GM12872 (cell line): ENCODE measurements at regions not wholly inside any gene's neighbourhood (a gene's known extent, or its start where the extent isn't known, plus 50 kb on each side); places are given as distances from the start of the nearest gene placed in this dataset.

Experiments
- CTCF ChIP-seq: IDR thresholded peaks from 3 replicates; pipeline ENCODE4 v1.5.1; 2011; ENCODE audit warnings: low read depth, mild to moderate bottlenecking, low read length, moderate library complexity; ENCODE audit not compliant: insufficient read depth

- no peak for TF ChIP-seq CTCF
These were observed 103.8 kb upstream of the CDC42EP3 start for GRCh38 chr2:37774976-37775907.

GRCh38 chr2:37775908-37776250, 104.4 kb upstream of the CDC42EP3 start:
- TF ChIP-seq CTCF = no peak

- no peak for TF ChIP-seq CTCF
These were observed 105.0 kb upstream of the CDC42EP3 start for GRCh38 chr2:37776487-37776886.

GRCh38 chr2:37779139-37779538, 107.7 kb upstream of the CDC42EP3 start:
- no peak for TF ChIP-seq CTCF

GRCh38 chr2:37779611-37780386, 108.4 kb upstream of the CDC42EP3 start:
- TF ChIP-seq CTCF = no peak

- no peak for TF ChIP-seq CTCF
These were observed 108.9 kb upstream of the CDC42EP3 start for GRCh38 chr2:37780387-37780676.

GRCh38 chr2:37781028-37781427, 109.6 kb upstream of the CDC42EP3 start:
- TF ChIP-seq CTCF = no peak
